Effector memory CD4-positive, alpha-beta T cell (primary cell): ENCODE measurements at regions not wholly inside any gene's neighbourhood (a gene's known extent, or its start where the extent isn't known, plus 50 kb on each side); places are given as distances from the start of the nearest gene placed in this dataset.

Source experiments
- DNase-seq, 3 donors: peaks; one replicate each; pipeline ENCODE4 v3.0.0-alpha.2; 2020
- H3K27ac ChIP-seq: 2 replicates; pipeline ENCODE4 v1.7.0; 2013; ENCODE audit warnings: mild to moderate bottlenecking, low read length, moderate library complexity; ENCODE audit not compliant: insufficient read depth, poor library complexity, severe bottlenecking
- H3K27me3 ChIP-seq: replicated peaks from 2 replicates; pipeline ENCODE4 v1.7.0; 2013; ENCODE audit warnings: mild to moderate bottlenecking, low read length; ENCODE audit not compliant: insufficient read depth, control insufficient read depth, poor library complexity, severe bottlenecking
- H3K36me3 ChIP-seq: 2 replicates; pipeline ENCODE4 v1.7.0; 2013; ENCODE audit warnings: mild to moderate bottlenecking, low read length, moderate library complexity; ENCODE audit not compliant: control insufficient read depth, insufficient read depth
- H3K4me1 ChIP-seq: 2 replicates; pipeline ENCODE4 v1.7.0; 2013; ENCODE audit warnings: low read length, mild to moderate bottlenecking; ENCODE audit not compliant: control insufficient read depth, insufficient read depth, poor library complexity, severe bottlenecking
- H3K4me3 ChIP-seq: 2 replicates; pipeline ENCODE4 v1.7.0; 2013; ENCODE audit warnings: low read length, low read depth, mild to moderate bottlenecking; ENCODE audit not compliant: insufficient read depth, poor library complexity, severe bottlenecking
- H3K9me3 ChIP-seq: 2 replicates; pipeline ENCODE4 v1.7.0; 2013; ENCODE audit warnings: mild to moderate bottlenecking, low read length, moderate library complexity; ENCODE audit not compliant: control insufficient read depth

GRCh38 chr2:221255862-221256261 is 316.2 kb downstream of the EPHA4 start:
- H3K27ac ChIP-seq, result no peak overlapping the region
- no peaks in the 10 kb centered on the region for H3K36me3 ChIP-seq
- no peaks in the 10 kb centered on the region for H3K9me3 ChIP-seq
- H3K4me1 ChIP-seq, result no peaks in the 10 kb centered on the region
- no peak overlapping the region for H3K4me3 ChIP-seq
- H3K27me3 ChIP-seq, result no peaks in the 10 kb centered on the region
- no peak for DNase-seq

DNA sequence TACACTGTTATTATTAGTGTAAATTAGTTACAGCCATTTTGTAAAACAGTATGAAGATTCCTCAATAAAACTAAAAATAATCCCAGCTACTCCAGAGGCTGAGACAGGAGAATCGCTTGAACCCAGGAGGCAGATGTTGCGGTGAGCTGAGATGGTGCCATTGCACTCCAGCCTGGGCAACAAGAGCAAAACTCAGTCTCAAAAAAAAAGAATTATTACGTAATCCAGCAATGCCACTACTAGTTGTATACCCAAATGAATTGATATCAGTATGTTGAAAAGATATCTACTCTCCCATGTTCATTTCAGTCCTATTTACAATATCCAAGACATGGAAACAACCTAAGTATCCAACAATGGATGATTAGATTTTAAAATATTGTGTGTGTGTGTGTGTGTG is 313.6 kb downstream of the EPHA4 start:
- Histone ChIP-seq H3K27me3 (no peaks in the 10 kb centered on the region), H3K9me3 (no peaks in the 10 kb centered on the region), H3K27ac (no peak overlapping the region), H3K4me1 (no peaks in the 10 kb centered on the region), H3K36me3 (no peaks in the 10 kb centered on the region), H3K4me3 (no peak overlapping the region)
- DNase-seq, result no peak

- Histone ChIP-seq H3K9me3 (no peaks in the 10 kb centered on the region), H3K4me3 (no peak overlapping the region), H3K36me3 (no peaks in the 10 kb centered on the region), H3K27ac (no peak overlapping the region), H3K27me3 (no peaks in the 10 kb centered on the region), H3K4me1 (no peaks in the 10 kb centered on the region)
- no peak for DNase-seq
Observed at GRCh38 chr2:221262651-221263050, 309.5 kb downstream of the EPHA4 start.

GRCh38 chr2:221263573-221263972 is 308.5 kb downstream of the EPHA4 start:
- Histone ChIP-seq H3K27ac (no peak overlapping the region), H3K4me1 (no peaks in the 10 kb centered on the region), H3K36me3 (no peaks in the 10 kb centered on the region), H3K4me3 (no peak overlapping the region), H3K9me3 (no peaks in the 10 kb centered on the region), H3K27me3 (no peaks in the 10 kb centered on the region)
- DNase-seq, result no peak

- H3K27ac ChIP-seq, result no peak overlapping the region
- no peak for DNase-seq
- H3K27me3 ChIP-seq, result no peaks in the 10 kb centered on the region
- H3K4me1 ChIP-seq, result no peaks in the 10 kb centered on the region
- no peak overlapping the region for H3K4me3 ChIP-seq
- no peaks in the 10 kb centered on the region for H3K9me3 ChIP-seq
- no peaks in the 10 kb centered on the region for H3K36me3 ChIP-seq
Observed at GRCh38 chr2:221264318-221264717, 307.8 kb downstream of the EPHA4 start.

- Histone ChIP-seq H3K27me3 (no peaks in the 10 kb centered on the region), H3K4me1 (no peaks in the 10 kb centered on the region), H3K4me3 (no peak overlapping the region), H3K27ac (no peak overlapping the region), H3K9me3 (no peaks in the 10 kb centered on the region), H3K36me3 (no peaks in the 10 kb centered on the region)
- DNase-seq, result no peak
Observed at GRCh38 chr2:221267773-221268425, 304.2 kb downstream of the EPHA4 start.

GRCh38 chr2:221268631-221269030 is 303.5 kb downstream of the EPHA4 start:
- Histone ChIP-seq H3K27ac (no peak overlapping the region), H3K4me3 (no peak overlapping the region), H3K9me3 (no peaks in the 10 kb centered on the region), H3K36me3 (no peaks in the 10 kb centered on the region), H3K27me3 (no peaks in the 10 kb centered on the region), H3K4me1 (no peaks in the 10 kb centered on the region)
- no peak for DNase-seq

GRCh38 chr2:221270806-221271205 is 301.3 kb downstream of the EPHA4 start:
- no peaks in the 10 kb centered on the region for H3K4me1 ChIP-seq
- H3K9me3 ChIP-seq, result no peaks in the 10 kb centered on the region
- no peak overlapping the region for H3K27ac ChIP-seq
- no peak for DNase-seq
- H3K36me3 ChIP-seq, result no peaks in the 10 kb centered on the region
- H3K4me3 ChIP-seq, result no peak overlapping the region
- H3K27me3 ChIP-seq, result no peaks in the 10 kb centered on the region

- no peaks in the 10 kb centered on the region for H3K36me3 ChIP-seq
- no peaks in the 10 kb centered on the region for H3K4me1 ChIP-seq
- no peak for DNase-seq
- no peak overlapping the region for H3K4me3 ChIP-seq
- no peaks in the 10 kb centered on the region for H3K9me3 ChIP-seq
- H3K27ac ChIP-seq, result no peak overlapping the region
- H3K27me3 ChIP-seq, result no peaks in the 10 kb centered on the region
Observed at GRCh38 chr2:221272729-221273128, 299.4 kb downstream of the EPHA4 start.

GRCh38 chr2:221276033-221276432 is 296.1 kb downstream of the EPHA4 start:
- no peak overlapping the region for H3K27ac ChIP-seq
- H3K27me3 ChIP-seq, result no peaks in the 10 kb centered on the region
- no peaks in the 10 kb centered on the region for H3K36me3 ChIP-seq
- H3K4me1 ChIP-seq, result no peaks in the 10 kb centered on the region
- H3K9me3 ChIP-seq, result no peaks in the 10 kb centered on the region
- DNase-seq, result no peak
- no peak overlapping the region for H3K4me3 ChIP-seq
